OCI-LY7 (cell line): ENCODE measurements at regions not wholly inside any gene's neighbourhood (a gene's known extent, or its start where the extent isn't known, plus 50 kb on each side); places are given as distances from the start of the nearest gene placed in this dataset.

Experiments used
- BruUV-seq: library from RNA; stranded (reverse); fragments of 400-500 nt; replicated peaks from 2 replicates; lab custom pipeline; 2021; lab: Mats Ljungman, UMichigan
- CTCF ChIA-PET: fragments of 300-600 bp; sonication (Branson Sonifier 250); formaldehyde crosslinking; loops from one replicate; lab custom pipeline; 2022; ENCODE audit warnings: antibody characterized with exemption; ENCODE audit not compliant: unreplicated experiment; lab: Charles Lee
- POLR2A ChIA-PET: fragments of 300-600 bp; sonication (Branson Sonifier 250); formaldehyde crosslinking; loops from one replicate; lab custom pipeline; 2022; ENCODE audit warnings: antibody characterized with exemption; lab: Charles Lee
- DNase-seq: peaks from one replicate; pipeline ENCODE4 v3.0.0-alpha.2; 2015; ENCODE audit warnings: low spot score
- H2AFZ ChIP-seq: fragments of 200-600 bp; sonication (generic), shearing (Covaris generic); 2 replicates; pipeline ENCODE4 v1.6.1; 2014; ENCODE audit warnings: mild to moderate bottlenecking, antibody characterized with exemption, low read length, moderate library complexity
- H3K27ac ChIP-seq: fragments of 200-600 bp; sonication (generic); 2 replicates; pipeline ENCODE4 v1.5.1; 2014; ENCODE audit warnings: mixed run types, low read depth, mild to moderate bottlenecking, moderate library complexity, low read length, inconsistent platforms; ENCODE audit not compliant: poor library complexity, severe bottlenecking
- H3K36me3 ChIP-seq: fragments of 200-600 bp; sonication (generic); 2 replicates; pipeline ENCODE4 v1.6.1; 2014; ENCODE audit warnings: mild to moderate bottlenecking, antibody characterized with exemption, low read length, moderate library complexity, mixed read lengths; ENCODE audit not compliant: insufficient read depth
- H3K4me1 ChIP-seq: fragments of 200-600 bp; sonication (generic); 2 replicates; pipeline ENCODE4 v1.5.1; 2014; ENCODE audit warnings: mild to moderate bottlenecking, low read length; ENCODE audit not compliant: insufficient read depth, poor library complexity, severe bottlenecking
- H3K4me2 ChIP-seq: fragments of 200-600 bp; sonication (generic); 2 replicates; pipeline ENCODE4 v1.6.1; 2014; ENCODE audit warnings: mild to moderate bottlenecking, low read length
- H3K4me3 ChIP-seq: fragments of 200-600 bp; sonication (generic); 2 replicates; pipeline ENCODE4 v1.5.1; 2014; ENCODE audit warnings: mild to moderate bottlenecking, low read depth, low read length; ENCODE audit not compliant: poor library complexity, severe bottlenecking
- H3K79me2 ChIP-seq: fragments of 200-600 bp; sonication (generic); 2 replicates; pipeline ENCODE4 v1.6.1; 2016; ENCODE audit warnings: low read depth, mild to moderate bottlenecking, low read length, moderate library complexity, mixed read lengths; ENCODE audit not compliant: insufficient read depth
- H3K9me2 ChIP-seq: fragments of 200-600 bp; sonication (generic); 2 replicates; pipeline ENCODE4 v1.6.1; 2016; ENCODE audit warnings: mild to moderate bottlenecking, low read length, mixed read lengths; ENCODE audit not compliant: insufficient read depth
- H3K9me3 ChIP-seq: fragments of 200-600 bp; sonication (generic); 2 replicates; pipeline ENCODE4 v1.6.1; 2014; ENCODE audit warnings: mild to moderate bottlenecking, mixed run types, low read length, mixed read lengths
- H4K20me1 ChIP-seq: fragments of 200-600 bp; sonication (generic); 2 replicates; pipeline ENCODE4 v1.6.1; 2014; ENCODE audit warnings: mild to moderate bottlenecking, antibody characterized with exemption, low read length, moderate library complexity, mixed read lengths; ENCODE audit not compliant: insufficient read depth
- CTCF ChIP-seq: fragments of 200-600 bp; sonication (generic); conservative IDR thresholded peaks from 2 replicates; pipeline ENCODE4 v1.5.1; 2014; ENCODE audit warnings: mild to moderate bottlenecking, antibody characterized with exemption, low read length, moderate library complexity, mixed read lengths
- EZH2phosphoT487 ChIP-seq: fragments of 200-600 bp; sonication (generic); IDR thresholded peaks from 2 replicates; pipeline ENCODE4 v1.6.1; 2018; ENCODE audit warnings: low read depth, borderline replicate concordance, mild to moderate bottlenecking, mixed run types, antibody characterized with exemption, low read length, moderate library complexity, mixed read lengths
- intact Hi-C: fragments of 100-400 bp; cut with micrococcal nuclease; formaldehyde crosslinking; loops from one replicate; pipeline ENCODE4 v1.10.0; 2022; ENCODE audit not compliant: unreplicated experiment

DNA sequence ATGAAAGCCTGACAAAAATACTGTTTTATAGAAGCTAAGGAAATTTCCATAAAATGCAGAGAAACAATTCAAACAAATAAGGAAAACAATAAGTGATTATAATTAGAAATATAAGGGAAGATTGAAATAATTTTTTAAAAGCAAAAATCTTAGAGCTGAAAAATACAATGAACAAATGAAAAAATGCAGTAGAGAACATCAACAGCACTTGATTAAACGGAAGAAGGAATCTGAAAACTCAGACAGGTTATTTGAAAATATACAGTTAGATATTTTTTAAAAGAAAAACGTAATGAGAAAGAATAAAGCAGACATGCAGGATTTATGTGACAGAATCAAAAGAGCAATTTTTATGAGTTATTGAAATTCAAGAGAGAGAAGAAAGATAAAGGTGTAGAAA, 279.1 kb upstream of the MAGI2 start:
- TF ChIP-seq EZH2phosphoT487 (no peak), CTCF (no peak)
- no TSS peak for BruUV-seq
- no peaks in the 10 kb centered on the region for H3K36me3 ChIP-seq
- ChIA-PET CTCF (no interaction called here), POLR2A (no interaction called here)
- no peaks in the 10 kb centered on the region for H3K9me2 ChIP-seq
- intact Hi-C loops = no loop called here
- H3K9me3 ChIP-seq = no peaks in the 10 kb centered on the region
- no peaks in the 10 kb centered on the region for H3K79me2 ChIP-seq
- no peak overlapping the region for H2AFZ ChIP-seq
- no peak overlapping the region for H3K27ac ChIP-seq
- no peak overlapping the region for H3K4me3 ChIP-seq
- H3K4me1 ChIP-seq = no peaks in the 10 kb centered on the region
- H3K4me2 ChIP-seq = no peak overlapping the region
- no peaks in the 10 kb centered on the region for H4K20me1 ChIP-seq
- peak; percentile 1 for DNase-seq

- BruUV-seq = no TSS peak
- Histone ChIP-seq H2AFZ (no peak overlapping the region), H3K4me1 (no peaks in the 10 kb centered on the region), H3K4me2 (no peak overlapping the region), H3K9me2 (no peaks in the 10 kb centered on the region), H3K79me2 (no peaks in the 10 kb centered on the region), H3K4me3 (no peak overlapping the region), H4K20me1 (no peaks in the 10 kb centered on the region), H3K9me3 (no peaks in the 10 kb centered on the region), H3K36me3 (no peaks in the 10 kb centered on the region), H3K27ac (no peak overlapping the region)
- DNase-seq = no peak
- intact Hi-C loops = no loop called here
- ChIA-PET CTCF (no interaction called here), POLR2A (no interaction called here)
- TF ChIP-seq EZH2phosphoT487 = no peak
- TF ChIP-seq CTCF = no peak
Observed at GRCh38 chr7:79730971-79731370, 277.5 kb upstream of the MAGI2 start.

- no peaks in the 10 kb centered on the region for H3K4me1 ChIP-seq
- H3K27ac ChIP-seq = no peak overlapping the region
- H3K79me2 ChIP-seq = no peaks in the 10 kb centered on the region
- H4K20me1 ChIP-seq = no peaks in the 10 kb centered on the region
- no peak for DNase-seq
- TF ChIP-seq CTCF (no peak), EZH2phosphoT487 (no peak)
- no peaks in the 10 kb centered on the region for H3K9me2 ChIP-seq
- H2AFZ ChIP-seq = no peak overlapping the region
- H3K4me3 ChIP-seq = no peak overlapping the region
- ChIA-PET POLR2A (no interaction called here), CTCF (no interaction called here)
- no peak overlapping the region for H3K4me2 ChIP-seq
- no peaks in the 10 kb centered on the region for H3K36me3 ChIP-seq
- no TSS peak for BruUV-seq
- no peaks in the 10 kb centered on the region for H3K9me3 ChIP-seq
- intact Hi-C loops = no loop called here
Observed at GRCh38 chr7:79723833-79724618, 270.6 kb upstream of the MAGI2 start.
